ENCODE measurements at regions not wholly inside any gene's neighbourhood (a gene's known extent, or its start where the extent isn't known, plus 50 kb on each side); places are given as distances from the start of the nearest gene placed in this dataset.

DNA sequence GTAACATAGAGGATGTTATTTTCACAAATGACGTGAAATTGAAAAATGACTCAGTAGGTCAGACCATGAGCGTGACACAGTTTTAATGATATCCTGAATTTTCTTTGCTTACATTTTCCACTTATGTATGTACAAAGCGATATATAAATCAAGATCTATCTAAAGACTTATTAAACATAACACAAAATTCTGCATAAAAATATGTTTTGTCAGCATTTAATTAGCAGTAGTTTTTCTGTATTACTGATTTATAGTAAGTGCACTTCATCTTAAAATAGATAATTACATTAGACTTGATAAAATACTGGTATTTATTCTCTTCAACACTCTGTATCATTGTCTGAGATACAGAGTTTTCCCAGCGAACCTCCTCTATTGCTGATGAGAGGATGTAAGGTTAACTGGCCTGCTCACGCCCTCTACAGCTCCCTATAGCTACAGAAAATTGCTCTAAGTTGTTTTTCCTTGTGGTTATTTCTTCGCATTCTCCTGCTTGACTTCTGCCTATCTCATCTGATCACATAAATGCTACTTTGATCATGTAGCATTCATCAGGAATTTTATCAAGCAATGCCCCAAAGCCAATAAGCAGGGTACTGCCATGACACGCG, 548.8 kb upstream of the REG3G start:
- TF ChIP-seq RXRA (IDR thresholded peaks at IDR 0.05) = no peak
- TF ChIP-seq, protein P1, sequence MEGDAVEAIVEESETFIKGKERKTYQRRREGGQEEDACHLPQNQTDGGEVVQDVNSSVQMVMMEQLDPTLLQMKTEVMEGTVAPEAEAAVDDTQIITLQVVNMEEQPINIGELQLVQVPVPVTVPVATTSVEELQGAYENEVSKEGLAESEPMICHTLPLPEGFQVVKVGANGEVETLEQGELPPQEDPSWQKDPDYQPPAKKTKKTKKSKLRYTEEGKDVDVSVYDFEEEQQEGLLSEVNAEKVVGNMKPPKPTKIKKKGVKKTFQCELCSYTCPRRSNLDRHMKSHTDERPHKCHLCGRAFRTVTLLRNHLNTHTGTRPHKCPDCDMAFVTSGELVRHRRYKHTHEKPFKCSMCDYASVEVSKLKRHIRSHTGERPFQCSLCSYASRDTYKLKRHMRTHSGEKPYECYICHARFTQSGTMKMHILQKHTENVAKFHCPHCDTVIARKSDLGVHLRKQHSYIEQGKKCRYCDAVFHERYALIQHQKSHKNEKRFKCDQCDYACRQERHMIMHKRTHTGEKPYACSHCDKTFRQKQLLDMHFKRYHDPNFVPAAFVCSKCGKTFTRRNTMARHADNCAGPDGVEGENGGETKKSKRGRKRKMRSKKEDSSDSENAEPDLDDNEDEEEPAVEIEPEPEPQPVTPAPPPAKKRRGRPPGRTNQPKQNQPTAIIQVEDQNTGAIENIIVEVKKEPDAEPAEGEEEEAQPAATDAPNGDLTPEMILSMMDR (IDR thresholded peaks at IDR 0.05; ENCODE audit: low read depth, low read length, missing input control) = no peak
- TF ChIP-seq, protein P2, sequence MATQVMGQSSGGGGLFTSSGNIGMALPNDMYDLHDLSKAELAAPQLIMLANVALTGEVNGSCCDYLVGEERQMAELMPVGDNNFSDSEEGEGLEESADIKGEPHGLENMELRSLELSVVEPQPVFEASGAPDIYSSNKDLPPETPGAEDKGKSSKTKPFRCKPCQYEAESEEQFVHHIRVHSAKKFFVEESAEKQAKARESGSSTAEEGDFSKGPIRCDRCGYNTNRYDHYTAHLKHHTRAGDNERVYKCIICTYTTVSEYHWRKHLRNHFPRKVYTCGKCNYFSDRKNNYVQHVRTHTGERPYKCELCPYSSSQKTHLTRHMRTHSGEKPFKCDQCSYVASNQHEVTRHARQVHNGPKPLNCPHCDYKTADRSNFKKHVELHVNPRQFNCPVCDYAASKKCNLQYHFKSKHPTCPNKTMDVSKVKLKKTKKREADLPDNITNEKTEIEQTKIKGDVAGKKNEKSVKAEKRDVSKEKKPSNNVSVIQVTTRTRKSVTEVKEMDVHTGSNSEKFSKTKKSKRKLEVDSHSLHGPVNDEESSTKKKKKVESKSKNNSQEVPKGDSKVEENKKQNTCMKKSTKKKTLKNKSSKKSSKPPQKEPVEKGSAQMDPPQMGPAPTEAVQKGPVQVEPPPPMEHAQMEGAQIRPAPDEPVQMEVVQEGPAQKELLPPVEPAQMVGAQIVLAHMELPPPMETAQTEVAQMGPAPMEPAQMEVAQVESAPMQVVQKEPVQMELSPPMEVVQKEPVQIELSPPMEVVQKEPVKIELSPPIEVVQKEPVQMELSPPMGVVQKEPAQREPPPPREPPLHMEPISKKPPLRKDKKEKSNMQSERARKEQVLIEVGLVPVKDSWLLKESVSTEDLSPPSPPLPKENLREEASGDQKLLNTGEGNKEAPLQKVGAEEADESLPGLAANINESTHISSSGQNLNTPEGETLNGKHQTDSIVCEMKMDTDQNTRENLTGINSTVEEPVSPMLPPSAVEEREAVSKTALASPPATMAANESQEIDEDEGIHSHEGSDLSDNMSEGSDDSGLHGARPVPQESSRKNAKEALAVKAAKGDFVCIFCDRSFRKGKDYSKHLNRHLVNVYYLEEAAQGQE (IDR thresholded peaks at IDR 0.05) = no peak
- no peak for TF ChIP-seq YY1 (IDR thresholded peaks at IDR 0.05)
- no peak for TF ChIP-seq NR2F2 (IDR thresholded peaks at IDR 0.05)
- TF ChIP-seq, protein P3, sequence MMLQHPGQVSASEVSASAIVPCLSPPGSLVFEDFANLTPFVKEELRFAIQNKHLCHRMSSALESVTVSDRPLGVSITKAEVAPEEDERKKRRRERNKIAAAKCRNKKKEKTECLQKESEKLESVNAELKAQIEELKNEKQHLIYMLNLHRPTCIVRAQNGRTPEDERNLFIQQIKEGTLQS (IDR thresholded peaks at IDR 0.05) = no peak
- TF ChIP-seq, protein P4, sequence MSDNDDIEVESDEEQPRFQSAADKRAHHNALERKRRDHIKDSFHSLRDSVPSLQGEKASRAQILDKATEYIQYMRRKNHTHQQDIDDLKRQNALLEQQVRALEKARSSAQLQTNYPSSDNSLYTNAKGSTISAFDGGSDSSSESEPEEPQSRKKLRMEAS (IDR thresholded peaks at IDR 0.05) = no peak
- no peak for TF ChIP-seq HNF4G (IDR thresholded peaks at IDR 0.05)
- TF ChIP-seq JUND (IDR thresholded peaks at IDR 0.05) = no peak
- Histone ChIP-seq H3K9me3 (ENCODE audit: control insufficient read depth in 4 of 4, low read length in 3 of 4) (no peaks in the 10 kb centered on the region), H3K9ac (ENCODE audit: low read depth in 1 of 2, low read length in 2 of 2) (no peak overlapping the region), H3K27me3 (ENCODE audit: control insufficient read depth in 4 of 4, insufficient read depth in 4 of 4, low read length in 3 of 4) (no peaks in the 10 kb centered on the region), H3K27ac (ENCODE audit: low read depth in 1 of 2, low read length in 2 of 2) (no peak overlapping the region), H3K4me3 (ENCODE audit: low read depth in 1 of 3, low read length in 3 of 3) (no peak overlapping the region), H3K4me1 (ENCODE audit: control insufficient read depth in 4 of 4, insufficient read depth in 4 of 4, low read length in 3 of 4) (no peaks in the 10 kb centered on the region), H3K36me3 (ENCODE audit: control insufficient read depth in 4 of 4, insufficient read depth in 3 of 4, low read depth in 1 of 4, low read length in 3 of 4) (no peaks in the 10 kb centered on the region)
- DNase-seq (ENCODE audit: low spot score) = no peak
- whole genome bisulfite sequencing = 83% methylated on average over 8 of the region's 8 CpGs

DNA sequence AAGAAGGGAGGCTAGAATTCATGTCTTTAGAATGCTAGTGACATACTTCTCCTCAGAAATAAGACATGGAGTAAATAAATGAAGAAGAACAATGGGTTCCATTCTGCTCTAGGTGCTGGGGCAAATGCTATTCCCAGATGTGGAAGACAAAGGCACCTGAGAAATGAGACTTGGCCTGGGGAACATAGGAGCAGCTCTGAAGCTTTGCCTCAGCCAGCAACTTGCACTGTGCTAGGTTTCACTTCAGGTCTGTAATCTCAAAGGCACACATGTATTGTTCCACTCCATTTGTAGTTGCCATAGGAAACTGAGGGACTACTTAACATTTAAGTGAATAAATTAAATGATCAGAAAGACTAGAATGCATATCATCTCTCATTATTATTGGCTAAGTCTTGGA, 538.9 kb upstream of the REG3G start:
- Histone ChIP-seq H3K4me1 (ENCODE audit: control insufficient read depth in 4 of 4, insufficient read depth in 4 of 4, low read length in 3 of 4) (no peaks in the 10 kb centered on the region), H3K4me3 (ENCODE audit: low read depth in 1 of 3, low read length in 3 of 3) (no peak overlapping the region), H3K9me3 (ENCODE audit: control insufficient read depth in 4 of 4, low read length in 3 of 4) (no peaks in the 10 kb centered on the region), H3K27me3 (ENCODE audit: control insufficient read depth in 4 of 4, insufficient read depth in 4 of 4, low read length in 3 of 4) (no peaks in the 10 kb centered on the region), H3K9ac (ENCODE audit: low read depth in 1 of 2, low read length in 2 of 2) (no peak overlapping the region), H3K27ac (ENCODE audit: low read depth in 1 of 2, low read length in 2 of 2) (no peak overlapping the region), H3K36me3 (ENCODE audit: control insufficient read depth in 4 of 4, insufficient read depth in 3 of 4, low read depth in 1 of 4, low read length in 3 of 4) (no peaks in the 10 kb centered on the region)
- TF ChIP-seq, protein P4 (IDR thresholded peaks at IDR 0.05) = no peak
- TF ChIP-seq JUND (IDR thresholded peaks at IDR 0.05) = no peak
- no peak for TF ChIP-seq FOXA2 (IDR thresholded peaks at IDR 0.05)
- TF ChIP-seq, protein P2 (IDR thresholded peaks at IDR 0.05) = no peak
- TF ChIP-seq YY1 (IDR thresholded peaks at IDR 0.05) = no peak
- TF ChIP-seq GABPA (IDR thresholded peaks at IDR 0.05 in 1 of 2, conservative IDR thresholded peaks at IDR 0.05 in 1 of 2) = no peak
- no peak for TF ChIP-seq RXRA (IDR thresholded peaks at IDR 0.05)
- TF ChIP-seq RAD21 (IDR thresholded peaks at IDR 0.05) = no peak
- TF ChIP-seq, protein P1 (IDR thresholded peaks at IDR 0.05; ENCODE audit: low read depth, low read length, missing input control) = no peak
- TF ChIP-seq, protein P5, sequence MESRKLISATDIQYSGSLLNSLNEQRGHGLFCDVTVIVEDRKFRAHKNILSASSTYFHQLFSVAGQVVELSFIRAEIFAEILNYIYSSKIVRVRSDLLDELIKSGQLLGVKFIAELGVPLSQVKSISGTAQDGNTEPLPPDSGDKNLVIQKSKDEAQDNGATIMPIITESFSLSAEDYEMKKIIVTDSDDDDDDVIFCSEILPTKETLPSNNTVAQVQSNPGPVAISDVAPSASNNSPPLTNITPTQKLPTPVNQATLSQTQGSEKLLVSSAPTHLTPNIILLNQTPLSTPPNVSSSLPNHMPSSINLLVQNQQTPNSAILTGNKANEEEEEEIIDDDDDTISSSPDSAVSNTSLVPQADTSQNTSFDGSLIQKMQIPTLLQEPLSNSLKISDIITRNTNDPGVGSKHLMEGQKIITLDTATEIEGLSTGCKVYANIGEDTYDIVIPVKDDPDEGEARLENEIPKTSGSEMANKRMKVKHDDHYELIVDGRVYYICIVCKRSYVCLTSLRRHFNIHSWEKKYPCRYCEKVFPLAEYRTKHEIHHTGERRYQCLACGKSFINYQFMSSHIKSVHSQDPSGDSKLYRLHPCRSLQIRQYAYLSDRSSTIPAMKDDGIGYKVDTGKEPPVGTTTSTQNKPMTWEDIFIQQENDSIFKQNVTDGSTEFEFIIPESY (IDR thresholded peaks at IDR 0.05) = no peak
- TF ChIP-seq HNF4A (conservative IDR thresholded peaks at IDR 0.05) = no peak
- TF ChIP-seq FOXA1 (IDR thresholded peaks at IDR 0.05) = no peak
- no peak for TF ChIP-seq HNF4G (IDR thresholded peaks at IDR 0.05)
- no peak for TF ChIP-seq NR2F2 (IDR thresholded peaks at IDR 0.05)
- no peak for TF ChIP-seq SP1 (IDR thresholded peaks at IDR 0.05)
- no peak for TF ChIP-seq TAF1 (conservative IDR thresholded peaks at IDR 0.05)
- no peak for DNase-seq (ENCODE audit: low spot score)
